NB4 (cell line): ENCODE measurements at regions not wholly inside any gene's neighbourhood (a gene's known extent, or its start where the extent isn't known, plus 50 kb on each side); places are given as distances from the start of the nearest gene placed in this dataset.

ENCODE experiments used
- DNase-seq: peaks from one replicate; pipeline ENCODE4 v3.0.0; 2010; ENCODE audit warnings: low read depth
- H3K4me3 ChIP-seq: one replicate; pipeline ENCODE4 v1.5.1; 2011; ENCODE audit warnings: mild to moderate bottlenecking, low read depth, low read length, moderate library complexity
- CTCF ChIP-seq: IDR thresholded peaks from one replicate; pipeline ENCODE4 v1.5.1; 2012; ENCODE audit warnings: low read depth, low read length
- MAX ChIP-seq: IDR thresholded peaks from 2 replicates; pipeline ENCODE4 v1.6.1; 2011; ENCODE audit warnings: low read depth, low read length
- MYC ChIP-seq: IDR thresholded peaks from 2 replicates; pipeline ENCODE4 v1.6.1; 2011; ENCODE audit warnings: low read depth, low read length
- POLR2A ChIP-seq: IDR thresholded peaks from 2 replicates; pipeline ENCODE4 v1.6.1; 2011; ENCODE audit warnings: mild to moderate bottlenecking; ENCODE audit not compliant: insufficient read length; ENCODE audit errors: extremely low read depth

GRCh38 chr4:156437666-156438065 is 484.0 kb upstream of the CTSO start:
- TF ChIP-seq POLR2A (no peak), CTCF (no peak), MAX (no peak), MYC (no peak)
- no peak overlapping the region for H3K4me3 ChIP-seq
- no peak for DNase-seq

GRCh38 chr4:156422576-156422975 is 468.9 kb upstream of the CTSO start:
- no peak overlapping the region for H3K4me3 ChIP-seq
- DNase-seq: no peak
- no peak for TF ChIP-seq MYC
- TF ChIP-seq CTCF: no peak
- TF ChIP-seq MAX: no peak
- no peak for TF ChIP-seq POLR2A

- no peak for TF ChIP-seq MYC
- no peak for TF ChIP-seq CTCF
- no peak for TF ChIP-seq MAX
- no peak for TF ChIP-seq POLR2A
- no peak for DNase-seq
- no peak overlapping the region for H3K4me3 ChIP-seq
These were observed 467.0 kb upstream of the CTSO start for GRCh38 chr4:156420623-156421022.

GRCh38 chr4:156419080-156419685 is 465.5 kb upstream of the CTSO start:
- no peak overlapping the region for H3K4me3 ChIP-seq
- DNase-seq: no peak
- TF ChIP-seq POLR2A (no peak), CTCF (no peak), MYC (no peak), MAX (no peak)

GRCh38 chr4:156414406-156414805 is 460.7 kb upstream of the CTSO start:
- H3K4me3 ChIP-seq: no peak overlapping the region
- TF ChIP-seq MYC (no peak), POLR2A (no peak), CTCF (no peak), MAX (no peak)
- DNase-seq: no peak
